ENCODE measurements at regions not wholly inside any gene's neighbourhood (a gene's known extent, or its start where the extent isn't known, plus 50 kb on each side); places are given as distances from the start of the nearest gene placed in this dataset.

GRCh38 chr21:24153137-24153536 lies 1454.1 kb downstream of the MRPL39 start:
- Histone ChIP-seq H3K9me3 (ENCODE audit: low read depth, low read length) (peaks cover 4% of the 10 kb centered on the region), H3K27ac (ENCODE audit: low read depth, low read length) (no peak overlapping the region), H3K4me1 (ENCODE audit: insufficient read depth, low read length) (no peaks in the 10 kb centered on the region), H2AFZ (ENCODE audit: low read length) (no peak overlapping the region), H3K79me2 (ENCODE audit: insufficient read depth, low read length) (no peaks in the 10 kb centered on the region), H4K20me1 (ENCODE audit: insufficient read depth, low read length) (no peaks in the 10 kb centered on the region), H3K36me3 (ENCODE audit: insufficient read depth, low read length) (no peaks in the 10 kb centered on the region), H3K27me3 (ENCODE audit: insufficient read depth, low read length) (no peaks in the 10 kb centered on the region), H3K4me2 (ENCODE audit: insufficient read depth, low read length) (no peak overlapping the region), H3K4me3 (ENCODE audit: insufficient read depth, low read length) (no peak overlapping the region)
- no peak for TF ChIP-seq CTCF (IDR thresholded peaks at IDR 0.05; ENCODE audit: extremely low read depth, low read depth, low read length)
- no peak for DNase-seq (ENCODE audit: insufficient read length, low spot score, missing footprints)

GRCh38 chr21:24150753-24151152 lies 1456.5 kb downstream of the MRPL39 start:
- DNase-seq (ENCODE audit: insufficient read length, low spot score, missing footprints) = no peak
- no peak for TF ChIP-seq CTCF (IDR thresholded peaks at IDR 0.05; ENCODE audit: extremely low read depth, low read depth, low read length)

GRCh38 chr21:24148461-24148860 lies 1458.8 kb downstream of the MRPL39 start:
- no peaks in the 10 kb centered on the region for H3K4me1 ChIP-seq (ENCODE audit: insufficient read depth, low read length)
- H3K27ac ChIP-seq (ENCODE audit: low read depth, low read length) = no peak overlapping the region
- H3K27me3 ChIP-seq (ENCODE audit: insufficient read depth, low read length) = no peaks in the 10 kb centered on the region
- no peak for DNase-seq (ENCODE audit: insufficient read length, low spot score, missing footprints)
- TF ChIP-seq CTCF (IDR thresholded peaks at IDR 0.05; ENCODE audit: extremely low read depth, low read depth, low read length) = no peak
- no peak overlapping the region for H3K4me2 ChIP-seq (ENCODE audit: insufficient read depth, low read length)
- H3K4me3 ChIP-seq (ENCODE audit: insufficient read depth, low read length) = no peak overlapping the region
- H2AFZ ChIP-seq (ENCODE audit: low read length) = no peak overlapping the region
- no peaks in the 10 kb centered on the region for H3K79me2 ChIP-seq (ENCODE audit: insufficient read depth, low read length)
- H3K36me3 ChIP-seq (ENCODE audit: insufficient read depth, low read length) = no peaks in the 10 kb centered on the region
- H3K9me3 ChIP-seq (ENCODE audit: low read depth, low read length) = no peaks in the 10 kb centered on the region
- no peaks in the 10 kb centered on the region for H4K20me1 ChIP-seq (ENCODE audit: insufficient read depth, low read length)

More at GRCh38 chr21:24150753-24151152, 1456.5 kb downstream of the MRPL39 start:
- no peaks in the 10 kb centered on the region for H3K27me3 ChIP-seq (ENCODE audit: insufficient read depth, low read length)
- H3K4me3 ChIP-seq (ENCODE audit: insufficient read depth, low read length) = no peak overlapping the region
- no peak overlapping the region for H3K4me2 ChIP-seq (ENCODE audit: insufficient read depth, low read length)
- H2AFZ ChIP-seq (ENCODE audit: low read length) = no peak overlapping the region
- H3K36me3 ChIP-seq (ENCODE audit: insufficient read depth, low read length) = no peaks in the 10 kb centered on the region
- H3K9me3 ChIP-seq (ENCODE audit: low read depth, low read length) = peaks cover 4% of the 10 kb centered on the region
- H3K27ac ChIP-seq (ENCODE audit: low read depth, low read length) = no peak overlapping the region
- H3K4me1 ChIP-seq (ENCODE audit: insufficient read depth, low read length) = no peaks in the 10 kb centered on the region
- no peaks in the 10 kb centered on the region for H4K20me1 ChIP-seq (ENCODE audit: insufficient read depth, low read length)
- no peaks in the 10 kb centered on the region for H3K79me2 ChIP-seq (ENCODE audit: insufficient read depth, low read length)

GRCh38 chr21:24147674-24148073 lies 1459.6 kb downstream of the MRPL39 start:
- no peaks in the 10 kb centered on the region for H3K9me3 ChIP-seq (ENCODE audit: low read depth, low read length)

More at GRCh38 chr21:24147674-24148073, 1459.6 kb downstream of the MRPL39 start:
- Histone ChIP-seq H3K4me2 (ENCODE audit: insufficient read depth, low read length) (no peak overlapping the region), H3K27ac (ENCODE audit: low read depth, low read length) (no peak overlapping the region), H3K27me3 (ENCODE audit: insufficient read depth, low read length) (no peaks in the 10 kb centered on the region), H3K79me2 (ENCODE audit: insufficient read depth, low read length) (no peaks in the 10 kb centered on the region), H2AFZ (ENCODE audit: low read length) (no peak overlapping the region), H4K20me1 (ENCODE audit: insufficient read depth, low read length) (no peaks in the 10 kb centered on the region), H3K4me1 (ENCODE audit: insufficient read depth, low read length) (no peaks in the 10 kb centered on the region), H3K4me3 (ENCODE audit: insufficient read depth, low read length) (no peak overlapping the region), H3K36me3 (ENCODE audit: insufficient read depth, low read length) (no peaks in the 10 kb centered on the region)
- no peak for DNase-seq (ENCODE audit: insufficient read length, low spot score, missing footprints)
- no peak for TF ChIP-seq CTCF (IDR thresholded peaks at IDR 0.05; ENCODE audit: extremely low read depth, low read depth, low read length)
